ENCODE measurements at regions not wholly inside any gene's neighbourhood (a gene's known extent, or its start where the extent isn't known, plus 50 kb on each side); places are given as distances from the start of the nearest gene placed in this dataset.

DNA sequence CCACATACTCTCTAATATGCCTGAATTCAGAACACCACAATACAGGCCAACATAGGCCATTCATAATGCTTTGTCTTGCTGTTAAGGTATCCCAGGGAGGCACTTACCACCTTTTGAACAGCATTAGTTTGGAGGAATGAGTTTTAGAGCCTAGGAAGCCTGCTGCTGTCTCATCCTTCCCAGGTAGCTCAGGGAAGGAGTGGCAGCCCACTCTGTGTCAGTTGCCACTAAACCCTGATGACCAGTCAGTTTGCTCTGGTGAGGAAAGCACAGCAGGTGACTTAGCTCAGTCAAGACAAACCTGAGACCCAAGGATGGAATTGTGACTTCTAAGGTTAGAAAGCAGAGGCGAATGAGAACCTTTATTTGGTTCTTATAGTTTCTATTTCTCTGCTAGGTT, 337.4 kb upstream of the ATP10B start:
- ChIA-PET POLR2A (no interaction called here), CTCF (no interaction called here), RAD21 (ENCODE audit: low non-redundant PET in 1 of 2, low total read pairs in 2 of 2, uncharacterized antibody in 2 of 2, unreplicated experiment in 2 of 2) (no interaction called here)
- DNase-seq (ENCODE audit: low read depth, low spot score) (no peak), ATAC-seq (no peak)
- Histone ChIP-seq H3K9me3 (ENCODE audit: control insufficient read depth in 1 of 2, insufficient read depth in 1 of 2, low read depth in 1 of 2, low read length in 2 of 2) (peaks cover 0 to 6% of the 10 kb centered on the region in 2 experiments; a peak in 2 of 4 replicates), H3K27me3 (ENCODE audit: insufficient read depth, low read length) (no peaks in the 10 kb centered on the region), H3K4me3 (replicated peaks in 1 of 2; ENCODE audit: low read depth in 1 of 2, low read length in 2 of 2) (no peak overlapping the region), H3K36me3 (ENCODE audit: control insufficient read depth in 1 of 2, insufficient read depth in 2 of 2, low read length in 2 of 2) (no peaks in the 10 kb centered on the region), H3K4me2 (ENCODE audit: low read length) (no peak overlapping the region), H3K79me2 (ENCODE audit: insufficient read depth, low read length) (no peaks in the 10 kb centered on the region), H3K27ac (ENCODE audit: low read depth, low read length) (no peak overlapping the region), H4K20me1 (ENCODE audit: insufficient read depth) (no peaks in the 10 kb centered on the region), H3K9ac (ENCODE audit: low read length) (no peak overlapping the region), H3K9me2 (ENCODE audit: insufficient read depth) (no peaks in the 10 kb centered on the region), H2AFZ (ENCODE audit: low read depth, low read length, poor library complexity, severe bottlenecking) (no peak overlapping the region), H3K4me1 (ENCODE audit: control insufficient read depth in 1 of 2, insufficient read depth in 2 of 2, low read length in 2 of 2) (no peaks in the 10 kb centered on the region)
- TF ChIP-seq SP1 (IDR thresholded peaks at IDR 0.05; ENCODE audit: low read depth) (no peak), POLR2A (IDR thresholded peaks at IDR 0.05; ENCODE audit: borderline replicate concordance, extremely low read depth, insufficient read depth, insufficient read length) (no peak), ZNF274 (IDR thresholded peaks at IDR 0.05; ENCODE audit: low read depth, low read length) (no peak), SRF (IDR thresholded peaks at IDR 0.05; ENCODE audit: low read depth) (no peak), EGR1 (IDR thresholded peaks at IDR 0.05; ENCODE audit: low read depth) (no peak), TCF7L2 (IDR thresholded peaks at IDR 0.05; ENCODE audit: borderline replicate concordance, extremely low read depth, insufficient read depth, insufficient read length) (no peak), ATF3 (IDR thresholded peaks at IDR 0.05) (no peak), EZH2phosphoT487 (IDR thresholded peaks at IDR 0.05; ENCODE audit: borderline replicate concordance) (no peak), ZFX (IDR thresholded peaks at IDR 0.05) (no peak), EZH2 (IDR thresholded peaks at IDR 0.05) (no peak), JUND (IDR thresholded peaks at IDR 0.05) (no peak), SIN3A (IDR thresholded peaks at IDR 0.05; ENCODE audit: low read depth) (no peak)
- TF ChIP-seq, protein P1, sequence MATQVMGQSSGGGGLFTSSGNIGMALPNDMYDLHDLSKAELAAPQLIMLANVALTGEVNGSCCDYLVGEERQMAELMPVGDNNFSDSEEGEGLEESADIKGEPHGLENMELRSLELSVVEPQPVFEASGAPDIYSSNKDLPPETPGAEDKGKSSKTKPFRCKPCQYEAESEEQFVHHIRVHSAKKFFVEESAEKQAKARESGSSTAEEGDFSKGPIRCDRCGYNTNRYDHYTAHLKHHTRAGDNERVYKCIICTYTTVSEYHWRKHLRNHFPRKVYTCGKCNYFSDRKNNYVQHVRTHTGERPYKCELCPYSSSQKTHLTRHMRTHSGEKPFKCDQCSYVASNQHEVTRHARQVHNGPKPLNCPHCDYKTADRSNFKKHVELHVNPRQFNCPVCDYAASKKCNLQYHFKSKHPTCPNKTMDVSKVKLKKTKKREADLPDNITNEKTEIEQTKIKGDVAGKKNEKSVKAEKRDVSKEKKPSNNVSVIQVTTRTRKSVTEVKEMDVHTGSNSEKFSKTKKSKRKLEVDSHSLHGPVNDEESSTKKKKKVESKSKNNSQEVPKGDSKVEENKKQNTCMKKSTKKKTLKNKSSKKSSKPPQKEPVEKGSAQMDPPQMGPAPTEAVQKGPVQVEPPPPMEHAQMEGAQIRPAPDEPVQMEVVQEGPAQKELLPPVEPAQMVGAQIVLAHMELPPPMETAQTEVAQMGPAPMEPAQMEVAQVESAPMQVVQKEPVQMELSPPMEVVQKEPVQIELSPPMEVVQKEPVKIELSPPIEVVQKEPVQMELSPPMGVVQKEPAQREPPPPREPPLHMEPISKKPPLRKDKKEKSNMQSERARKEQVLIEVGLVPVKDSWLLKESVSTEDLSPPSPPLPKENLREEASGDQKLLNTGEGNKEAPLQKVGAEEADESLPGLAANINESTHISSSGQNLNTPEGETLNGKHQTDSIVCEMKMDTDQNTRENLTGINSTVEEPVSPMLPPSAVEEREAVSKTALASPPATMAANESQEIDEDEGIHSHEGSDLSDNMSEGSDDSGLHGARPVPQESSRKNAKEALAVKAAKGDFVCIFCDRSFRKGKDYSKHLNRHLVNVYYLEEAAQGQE (IDR thresholded peaks at IDR 0.05; ENCODE audit: low read depth): no peak
- intact Hi-C loops (cut with micrococcal nuclease): no loop called here
- no TSS peak for BruUV-seq (replicated peaks)

Measured in HCT116 (cell line).